ENCODE measurements at regions not wholly inside any gene's neighbourhood (a gene's known extent, or its start where the extent isn't known, plus 50 kb on each side); places are given as distances from the start of the nearest gene placed in this dataset.

- Histone ChIP-seq H3K9me3 (replicated peaks; ENCODE audit: insufficient read depth, low read length) (no peaks in the 10 kb centered on the region), H3K4me3 (ENCODE audit: low read length) (no peak overlapping the region), H2AFZ (ENCODE audit: low read length) (no peak overlapping the region), H3K9ac (ENCODE audit: low read length) (no peak overlapping the region), H3K27me3 (replicated peaks; ENCODE audit: insufficient read depth, low read length) (no peaks in the 10 kb centered on the region), H3K4me2 (ENCODE audit: low read depth, low read length) (no peak overlapping the region), H3K27ac (ENCODE audit: low read length) (no peak overlapping the region), H3K79me2 (ENCODE audit: low read length) (no peaks in the 10 kb centered on the region), H3F3A (ENCODE audit: insufficient read depth, low read length) (no peaks in the 10 kb centered on the region), H4K20me1 (ENCODE audit: insufficient read depth, low read length) (no peaks in the 10 kb centered on the region), H3K36me3 (replicated peaks; ENCODE audit: insufficient read depth, low read length) (no peaks in the 10 kb centered on the region), H3K9me2 (replicated peaks; ENCODE audit: insufficient read depth, low read length) (no peaks in the 10 kb centered on the region), H3K4me1 (ENCODE audit: low read length) (no peaks in the 10 kb centered on the region)
- TF ChIP-seq EZH2 (optimal IDR thresholded peaks at IDR 0.05; ENCODE audit: low read depth, low read length) (no peak), EZH2phosphoT487 (IDR thresholded peaks at IDR 0.05; ENCODE audit: low read length) (no peak), CTCF (IDR thresholded peaks at IDR 0.05; ENCODE audit: low read length) (no peak)
- no peak for DNase-seq
These were observed 146.3 kb downstream of the GMNC start for GRCh38 chr3:190716211-190716610.

- Histone ChIP-seq H3K36me3 (replicated peaks; ENCODE audit: insufficient read depth, low read length) (no peaks in the 10 kb centered on the region), H3K9ac (ENCODE audit: low read length) (no peak overlapping the region), H3K27me3 (replicated peaks; ENCODE audit: insufficient read depth, low read length) (no peaks in the 10 kb centered on the region), H4K20me1 (ENCODE audit: insufficient read depth, low read length) (no peaks in the 10 kb centered on the region), H3K4me2 (ENCODE audit: low read depth, low read length) (no peak overlapping the region), H3K9me3 (replicated peaks; ENCODE audit: insufficient read depth, low read length) (no peaks in the 10 kb centered on the region), H2AFZ (ENCODE audit: low read length) (no peak overlapping the region), H3K4me3 (ENCODE audit: low read length) (no peak overlapping the region), H3K79me2 (ENCODE audit: low read length) (no peaks in the 10 kb centered on the region), H3F3A (ENCODE audit: insufficient read depth, low read length) (no peaks in the 10 kb centered on the region), H3K9me2 (replicated peaks; ENCODE audit: insufficient read depth, low read length) (no peaks in the 10 kb centered on the region), H3K27ac (ENCODE audit: low read length) (no peak overlapping the region), H3K4me1 (ENCODE audit: low read length) (no peaks in the 10 kb centered on the region)
- DNase-seq: no peak
- TF ChIP-seq EZH2 (optimal IDR thresholded peaks at IDR 0.05; ENCODE audit: low read depth, low read length) (no peak), CTCF (IDR thresholded peaks at IDR 0.05; ENCODE audit: low read length) (no peak), EZH2phosphoT487 (IDR thresholded peaks at IDR 0.05; ENCODE audit: low read length) (no peak)
These were observed 151.8 kb downstream of the GMNC start for GRCh38 chr3:190710723-190711122.

- Histone ChIP-seq H3K4me2 (ENCODE audit: low read depth, low read length) (no peak overlapping the region), H3K36me3 (replicated peaks; ENCODE audit: insufficient read depth, low read length) (no peaks in the 10 kb centered on the region), H4K20me1 (ENCODE audit: insufficient read depth, low read length) (no peaks in the 10 kb centered on the region), H3K27ac (ENCODE audit: low read length) (no peak overlapping the region), H3K79me2 (ENCODE audit: low read length) (no peaks in the 10 kb centered on the region), H3K9me2 (replicated peaks; ENCODE audit: insufficient read depth, low read length) (no peaks in the 10 kb centered on the region), H3K9ac (ENCODE audit: low read length) (no peak overlapping the region), H3K4me1 (ENCODE audit: low read length) (no peaks in the 10 kb centered on the region), H3F3A (ENCODE audit: insufficient read depth, low read length) (no peaks in the 10 kb centered on the region), H3K9me3 (replicated peaks; ENCODE audit: insufficient read depth, low read length) (no peaks in the 10 kb centered on the region), H3K27me3 (replicated peaks; ENCODE audit: insufficient read depth, low read length) (no peaks in the 10 kb centered on the region), H2AFZ (ENCODE audit: low read length) (no peak overlapping the region), H3K4me3 (ENCODE audit: low read length) (no peak overlapping the region)
- TF ChIP-seq EZH2phosphoT487 (IDR thresholded peaks at IDR 0.05; ENCODE audit: low read length) (no peak), EZH2 (optimal IDR thresholded peaks at IDR 0.05; ENCODE audit: low read depth, low read length) (no peak), CTCF (IDR thresholded peaks at IDR 0.05; ENCODE audit: low read length) (no peak)
- no peak for DNase-seq
These were observed 153.1 kb downstream of the GMNC start for GRCh38 chr3:190709351-190709773.
